ENCODE measurements at regions not wholly inside any gene's neighbourhood (a gene's known extent, or its start where the extent isn't known, plus 50 kb on each side); places are given as distances from the start of the nearest gene placed in this dataset.
A peak's percentile ranks its signal among the peaks of the same experiment; 100 is the strongest.

GRCh38 chr20:22217712-22218352 lies 366.5 kb downstream of the FOXA2 start:
- ATAC-seq: peak; percentile 70

GRCh38 chr20:22216984-22217383 lies 367.4 kb downstream of the FOXA2 start:
- ATAC-seq: no peak

- no peak for ATAC-seq
Measured at GRCh38 chr20:22214296-22214695, 370.1 kb downstream of the FOXA2 start.

- ATAC-seq: no peak
Measured at GRCh38 chr20:22213271-22213670, 371.1 kb downstream of the FOXA2 start.

- ATAC-seq: no peak
Measured at GRCh38 chr20:22207280-22207679, 377.1 kb downstream of the FOXA2 start.

GRCh38 chr20:22204801-22205200 lies 379.6 kb downstream of the FOXA2 start:
- ATAC-seq: no peak

GRCh38 chr20:22182148-22182547 lies 402.2 kb downstream of the FOXA2 start:
- ATAC-seq: no peak

GRCh38 chr20:22180244-22180643 lies 404.1 kb downstream of the FOXA2 start:
- no peak for ATAC-seq

- no peak for ATAC-seq
Measured at GRCh38 chr20:22160101-22160652, 424.2 kb downstream of the FOXA2 start.

GRCh38 chr20:22159276-22159675 lies 425.1 kb downstream of the FOXA2 start:
- ATAC-seq: no peak

GRCh38 chr20:22127587-22127986 lies 422.1 kb downstream of the PAX1 start:
- ATAC-seq: no peak

GRCh38 chr20:22106308-22106938 lies 401.0 kb downstream of the PAX1 start:
- no peak for ATAC-seq

- no peak for ATAC-seq
Measured at GRCh38 chr20:22101606-22102005, 396.1 kb downstream of the PAX1 start.

- ATAC-seq: no peak
Measured at GRCh38 chr20:22100686-22101085, 395.2 kb downstream of the PAX1 start.

GRCh38 chr20:22099348-22099747 lies 393.9 kb downstream of the PAX1 start:
- ATAC-seq: no peak

- ATAC-seq: no peak
Measured at GRCh38 chr20:22098511-22098910, 393.0 kb downstream of the PAX1 start.

- ATAC-seq: no peak
Measured at GRCh38 chr20:22093122-22093521, 387.7 kb downstream of the PAX1 start.

- no peak for ATAC-seq
Measured at GRCh38 chr20:22088882-22089281, 383.4 kb downstream of the PAX1 start.

- peak; percentile 32 for ATAC-seq
Measured at GRCh38 chr20:22080985-22081384, 375.5 kb downstream of the PAX1 start.

- ATAC-seq: no peak
Measured at GRCh38 chr20:22074635-22075034, 369.2 kb downstream of the PAX1 start.

- ATAC-seq: no peak
Measured at GRCh38 chr20:22071841-22072240, 366.4 kb downstream of the PAX1 start.

- ATAC-seq: no peak
Measured at GRCh38 chr20:22070610-22071058, 365.2 kb downstream of the PAX1 start.

GRCh38 chr20:22063753-22064152 lies 358.3 kb downstream of the PAX1 start:
- ATAC-seq: no peak

GRCh38 chr20:22062874-22063273 lies 357.4 kb downstream of the PAX1 start:
- ATAC-seq: no peak

Data from esophagus mucosa (tissue), 1 donor.